ENCODE measurements at regions not wholly inside any gene's neighbourhood (a gene's known extent, or its start where the extent isn't known, plus 50 kb on each side); places are given as distances from the start of the nearest gene placed in this dataset.

DNA sequence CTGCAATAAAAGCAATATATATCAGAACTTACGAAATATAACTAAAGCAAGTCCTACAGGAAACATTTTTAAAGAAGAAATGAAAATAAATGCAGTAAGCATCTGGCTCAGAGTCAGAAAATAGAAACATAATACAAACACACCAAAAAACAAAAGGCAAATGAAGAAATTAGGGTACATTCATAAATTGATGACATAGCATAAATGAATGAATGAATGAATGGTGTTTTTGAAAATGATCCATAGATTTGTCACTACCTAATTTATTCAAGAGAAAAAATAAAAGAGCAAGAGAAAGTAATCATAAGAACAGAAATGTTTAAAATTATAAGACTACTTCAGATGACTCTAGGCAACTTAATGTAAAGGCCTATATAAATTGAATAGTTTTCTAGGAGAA lies 226.1 kb upstream of the CDH20 start:
- no peaks in the 10 kb centered on the region for H3K27me3 Mint-ChIP-seq
- H3K4me3 Mint-ChIP-seq (ENCODE audit: low read depth) = no peak overlapping the region
- no peak for DNase-seq (ENCODE audit: low spot score, unreplicated experiment)
- TF ChIP-seq, protein P1, sequence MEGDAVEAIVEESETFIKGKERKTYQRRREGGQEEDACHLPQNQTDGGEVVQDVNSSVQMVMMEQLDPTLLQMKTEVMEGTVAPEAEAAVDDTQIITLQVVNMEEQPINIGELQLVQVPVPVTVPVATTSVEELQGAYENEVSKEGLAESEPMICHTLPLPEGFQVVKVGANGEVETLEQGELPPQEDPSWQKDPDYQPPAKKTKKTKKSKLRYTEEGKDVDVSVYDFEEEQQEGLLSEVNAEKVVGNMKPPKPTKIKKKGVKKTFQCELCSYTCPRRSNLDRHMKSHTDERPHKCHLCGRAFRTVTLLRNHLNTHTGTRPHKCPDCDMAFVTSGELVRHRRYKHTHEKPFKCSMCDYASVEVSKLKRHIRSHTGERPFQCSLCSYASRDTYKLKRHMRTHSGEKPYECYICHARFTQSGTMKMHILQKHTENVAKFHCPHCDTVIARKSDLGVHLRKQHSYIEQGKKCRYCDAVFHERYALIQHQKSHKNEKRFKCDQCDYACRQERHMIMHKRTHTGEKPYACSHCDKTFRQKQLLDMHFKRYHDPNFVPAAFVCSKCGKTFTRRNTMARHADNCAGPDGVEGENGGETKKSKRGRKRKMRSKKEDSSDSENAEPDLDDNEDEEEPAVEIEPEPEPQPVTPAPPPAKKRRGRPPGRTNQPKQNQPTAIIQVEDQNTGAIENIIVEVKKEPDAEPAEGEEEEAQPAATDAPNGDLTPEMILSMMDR (IDR thresholded peaks at IDR 0.05; ENCODE audit: unreplicated experiment) = no peak
- no peaks in the 10 kb centered on the region for H3K9me3 Mint-ChIP-seq (ENCODE audit: low read depth)
- no peaks in the 10 kb centered on the region for H3K36me3 Mint-ChIP-seq (ENCODE audit: insufficient read depth)
- H3K4me1 Mint-ChIP-seq (ENCODE audit: low read depth) = peaks cover 5% of the 10 kb centered on the region
- no peak overlapping the region for H3K27ac Mint-ChIP-seq

DNA sequence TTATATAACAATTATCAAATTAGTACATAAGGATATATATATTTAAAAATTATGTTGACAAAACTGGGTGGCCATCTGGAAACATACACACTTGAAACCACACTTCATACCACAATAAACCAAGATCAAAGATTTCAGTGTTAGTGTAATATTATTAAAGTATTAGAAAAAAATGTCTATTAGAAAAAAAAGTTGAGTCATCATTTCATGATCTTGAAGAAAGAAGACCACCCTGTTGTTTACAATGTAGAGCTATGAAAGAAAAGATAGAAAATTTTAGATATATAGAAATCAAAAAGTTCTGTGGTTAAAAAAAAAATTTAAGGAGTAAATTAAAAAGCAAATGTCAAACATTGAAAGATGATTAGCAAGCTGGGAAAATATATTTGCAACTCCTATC lies 224.5 kb upstream of the CDH20 start:
- DNase-seq (ENCODE audit: low spot score, unreplicated experiment) = no peak
- no peaks in the 10 kb centered on the region for H3K36me3 Mint-ChIP-seq (ENCODE audit: insufficient read depth)
- no peak overlapping the region for H3K27ac Mint-ChIP-seq
- H3K27me3 Mint-ChIP-seq = no peaks in the 10 kb centered on the region
- TF ChIP-seq, protein P1 (IDR thresholded peaks at IDR 0.05; ENCODE audit: unreplicated experiment) = no peak
- H3K4me3 Mint-ChIP-seq (ENCODE audit: low read depth) = no peak overlapping the region
- H3K4me1 Mint-ChIP-seq (ENCODE audit: low read depth) = peaks cover 5% of the 10 kb centered on the region
- H3K9me3 Mint-ChIP-seq (ENCODE audit: low read depth) = no peaks in the 10 kb centered on the region

DNA sequence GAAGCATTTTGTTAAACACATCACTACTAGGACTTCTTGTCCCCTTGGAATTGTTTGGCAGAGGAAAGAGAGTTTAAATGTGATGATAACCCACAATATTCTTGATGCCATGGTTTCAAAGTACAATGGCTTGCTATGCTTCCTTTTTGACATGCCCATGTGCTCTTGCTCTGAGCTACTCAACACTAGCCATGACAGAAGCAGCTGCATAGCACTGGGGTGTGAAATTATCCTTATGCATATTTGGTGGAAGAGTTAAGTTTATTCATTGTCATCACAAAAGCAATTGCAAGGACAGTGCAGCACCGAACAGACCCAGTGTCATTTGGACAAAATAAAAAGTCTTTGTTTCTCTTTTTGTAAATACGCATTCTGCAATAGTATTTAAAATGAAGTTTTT lies 209.9 kb upstream of the CDH20 start:
- H3K27me3 Mint-ChIP-seq = no peaks in the 10 kb centered on the region
- DNase-seq (ENCODE audit: low spot score, unreplicated experiment) = no peak
- H3K4me1 Mint-ChIP-seq (ENCODE audit: low read depth) = peaks cover 17% of the 10 kb centered on the region
- H3K9me3 Mint-ChIP-seq (ENCODE audit: low read depth) = no peaks in the 10 kb centered on the region
- H3K4me3 Mint-ChIP-seq (ENCODE audit: low read depth) = no peak overlapping the region
- TF ChIP-seq, protein P1 (IDR thresholded peaks at IDR 0.05; ENCODE audit: unreplicated experiment) = no peak
- no peaks in the 10 kb centered on the region for H3K36me3 Mint-ChIP-seq (ENCODE audit: insufficient read depth)
- H3K27ac Mint-ChIP-seq = no peak overlapping the region

DNA sequence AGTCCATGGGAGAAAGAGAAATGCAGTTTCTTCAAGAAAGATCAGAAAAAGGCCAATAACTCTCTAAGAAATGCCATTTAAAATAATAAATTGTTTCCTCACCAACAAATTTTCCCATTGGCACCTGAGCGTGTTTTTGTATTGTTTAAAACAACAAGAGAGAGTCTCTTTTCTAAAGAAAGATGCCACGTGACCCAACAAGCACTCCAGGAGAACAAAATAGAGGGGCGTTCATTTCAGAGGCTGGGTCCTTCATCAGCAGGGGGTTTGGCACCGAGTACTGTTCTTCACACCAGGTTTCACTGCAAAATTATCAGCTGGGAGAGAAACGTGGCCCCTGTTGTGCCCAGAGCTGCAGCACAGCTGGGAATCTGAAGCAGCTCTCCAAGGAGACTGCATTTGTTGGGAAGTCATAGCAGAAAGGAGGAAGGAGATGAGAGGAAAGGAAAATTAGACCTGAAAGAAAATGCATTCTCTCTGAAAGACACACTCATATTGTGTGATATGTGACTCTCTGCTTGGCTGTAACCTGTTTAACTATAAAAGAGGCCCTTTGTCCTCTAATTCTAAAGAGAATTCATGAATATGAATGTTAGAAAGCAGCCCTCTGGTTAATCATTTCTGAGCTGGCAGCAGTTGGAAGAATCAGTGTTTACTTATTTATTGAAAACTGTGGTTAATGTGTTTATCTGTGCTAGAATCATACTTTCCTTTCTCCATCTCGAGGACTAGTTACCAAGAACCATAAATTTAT lies 205.3 kb upstream of the CDH20 start:
- peak overlapping the region; percentile 89 for H3K27ac Mint-ChIP-seq
- H3K36me3 Mint-ChIP-seq (ENCODE audit: insufficient read depth) = no peaks in the 10 kb centered on the region
- no peak overlapping the region for H3K4me3 Mint-ChIP-seq (ENCODE audit: low read depth)
- H3K9me3 Mint-ChIP-seq (ENCODE audit: low read depth) = no peaks in the 10 kb centered on the region
- H3K27me3 Mint-ChIP-seq = no peaks in the 10 kb centered on the region
- TF ChIP-seq, protein P1 (IDR thresholded peaks at IDR 0.05; ENCODE audit: unreplicated experiment) = no peak
- DNase-seq (ENCODE audit: low spot score, unreplicated experiment) = no peak
- peaks cover 21% of the 10 kb centered on the region for H3K4me1 Mint-ChIP-seq (ENCODE audit: low read depth)

DNA sequence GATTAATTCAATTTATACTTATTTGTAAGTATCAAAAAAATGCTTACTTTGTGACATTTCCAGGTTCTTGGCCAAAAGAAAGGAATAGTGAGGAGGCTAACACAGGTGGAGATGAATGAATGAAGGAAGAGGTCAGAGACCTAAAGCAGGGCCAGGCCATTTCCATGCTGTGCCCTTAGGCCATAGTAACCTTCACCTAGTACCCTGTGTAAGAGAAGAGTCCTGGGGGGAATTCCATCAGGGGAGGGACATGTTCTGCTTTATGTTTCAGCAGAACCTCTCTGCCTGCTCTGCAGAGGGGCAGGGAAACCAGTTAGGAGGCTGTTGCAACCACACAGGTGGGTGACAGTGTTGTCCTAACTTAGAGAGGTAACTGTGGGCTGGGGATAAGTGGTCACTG lies 204.2 kb upstream of the CDH20 start:
- Mint-ChIP-seq H3K4me3 (ENCODE audit: low read depth) (no peak overlapping the region), H3K27me3 (no peaks in the 10 kb centered on the region), H3K27ac (no peak overlapping the region), H3K4me1 (ENCODE audit: low read depth) (peaks cover 21% of the 10 kb centered on the region), H3K36me3 (ENCODE audit: insufficient read depth) (no peaks in the 10 kb centered on the region), H3K9me3 (ENCODE audit: low read depth) (no peaks in the 10 kb centered on the region)
- DNase-seq (ENCODE audit: low spot score, unreplicated experiment) = no peak
- TF ChIP-seq, protein P1 (IDR thresholded peaks at IDR 0.05; ENCODE audit: unreplicated experiment) = no peak
